ENCODE measurements at regions not wholly inside any gene's neighbourhood (a gene's known extent, or its start where the extent isn't known, plus 50 kb on each side); places are given as distances from the start of the nearest gene placed in this dataset.

GRCh38 chr5:13143630-13144029 is 800.9 kb downstream of the DNAH5 start:
- TF ChIP-seq POLR2AphosphoS5 (IDR thresholded peaks at IDR 0.05) = no peak
- TF ChIP-seq POLR2A (IDR thresholded peaks at IDR 0.05) = no peak
- no peak for TF ChIP-seq CTCF (IDR thresholded peaks at IDR 0.05)
- no peak for TF ChIP-seq EP300 (IDR thresholded peaks at IDR 0.05)
- 71 to 82% methylated on average over 1 of the region's 1 CpG for WGBS, 2 donors
- no peaks in the 10 kb centered on the region for H3K9me3 ChIP-seq
- ATAC-seq (ENCODE audit: low FRiP score in 2 of 2) = no peak
- DNase-seq = no peak
- H3K27ac ChIP-seq = no peak overlapping the region
- H3K27me3 ChIP-seq = no peaks in the 10 kb centered on the region
- no peak overlapping the region for H3K4me3 ChIP-seq
- no peaks in the 10 kb centered on the region for H3K36me3 ChIP-seq
- no peaks in the 10 kb centered on the region for H3K4me1 ChIP-seq

- no peaks in the 10 kb centered on the region for H3K4me1 ChIP-seq
- no peaks in the 10 kb centered on the region for H3K36me3 ChIP-seq
- TF ChIP-seq EP300 (IDR thresholded peaks at IDR 0.05) = no peak
- TF ChIP-seq POLR2AphosphoS5 (IDR thresholded peaks at IDR 0.05) = no peak
- no peak for TF ChIP-seq CTCF (IDR thresholded peaks at IDR 0.05)
- no peak for TF ChIP-seq POLR2A (IDR thresholded peaks at IDR 0.05)
- H3K27me3 ChIP-seq = no peaks in the 10 kb centered on the region
- ATAC-seq (ENCODE audit: low FRiP score in 2 of 2) (no peak), DNase-seq (no peak)
- H3K27ac ChIP-seq = no peak overlapping the region
- H3K9me3 ChIP-seq = no peaks in the 10 kb centered on the region
- no peak overlapping the region for H3K4me3 ChIP-seq
Observed at GRCh38 chr5:13143214-13143613, 801.3 kb downstream of the DNAH5 start.

- Histone ChIP-seq H3K36me3 (no peaks in the 10 kb centered on the region), H3K4me3 (no peak overlapping the region), H3K27me3 (no peaks in the 10 kb centered on the region), H3K27ac (no peak overlapping the region), H3K4me1 (no peaks in the 10 kb centered on the region), H3K9me3 (no peaks in the 10 kb centered on the region)
- DNase-seq (no peak), ATAC-seq (ENCODE audit: low FRiP score in 2 of 2) (no peak)
- no peak for TF ChIP-seq EP300 (IDR thresholded peaks at IDR 0.05)
- TF ChIP-seq CTCF (IDR thresholded peaks at IDR 0.05) = no peak
- no peak for TF ChIP-seq POLR2AphosphoS5 (IDR thresholded peaks at IDR 0.05)
- no peak for TF ChIP-seq POLR2A (IDR thresholded peaks at IDR 0.05)
- WGBS, 2 donors = 79 to 88% methylated on average over 2 of the region's 2 CpGs
Observed at GRCh38 chr5:13133951-13134350, 810.5 kb downstream of the DNAH5 start.

- no peak for DNase-seq
- no peak overlapping the region for H3K4me3 ChIP-seq
- WGBS, 2 donors = 68% methylated on average over 1 of the region's 1 CpG
Observed at GRCh38 chr5:13115476-13115875, 829.0 kb downstream of the DNAH5 start.

More at GRCh38 chr5:13115476-13115875, 829.0 kb downstream of the DNAH5 start:
- no peak overlapping the region for H3K27ac ChIP-seq
- H3K27me3 ChIP-seq = no peaks in the 10 kb centered on the region
- no peaks in the 10 kb centered on the region for H3K4me1 ChIP-seq
- no peaks in the 10 kb centered on the region for H3K36me3 ChIP-seq
- no peaks in the 10 kb centered on the region for H3K9me3 ChIP-seq
- no peak for ATAC-seq (ENCODE audit: low FRiP score in 2 of 2)
- TF ChIP-seq POLR2A (IDR thresholded peaks at IDR 0.05) (no peak), CTCF (IDR thresholded peaks at IDR 0.05) (no peak), EP300 (IDR thresholded peaks at IDR 0.05) (no peak), POLR2AphosphoS5 (IDR thresholded peaks at IDR 0.05) (no peak)

All from upper lobe of left lung (tissue), 6 donors.